GM18858 (cell line): ENCODE measurements at regions not wholly inside any gene's neighbourhood (a gene's known extent, or its start where the extent isn't known, plus 50 kb on each side); places are given as distances from the start of the nearest gene placed in this dataset.
"Not testable (repeated sequence)": the region's sequence is repeated elsewhere in the genome, so short reads cannot be mapped to it uniquely, and the experiment has no call there.

ENCODE experiments used
- ATAC-seq: cut with Tn5 transposase; IDR thresholded peaks from one replicate; pipeline ENCODE4 v1.9.1; 2021; ENCODE audit not compliant: unreplicated experiment

GRCh38 chr14:84965279-84965678, 564.7 kb upstream of the FLRT2 start:
- ATAC-seq = no peak

- ATAC-seq = no peak
Observed at GRCh38 chr14:84969501-84969900, 560.4 kb upstream of the FLRT2 start.

- ATAC-seq = no peak
Observed at GRCh38 chr14:84975241-84975902, 554.6 kb upstream of the FLRT2 start.

- no peak for ATAC-seq
Observed at GRCh38 chr14:84976805-84977204, 553.1 kb upstream of the FLRT2 start.

- ATAC-seq = no peak
Observed at GRCh38 chr14:84987042-84987441, 542.9 kb upstream of the FLRT2 start.

GRCh38 chr14:84988357-84988756, 541.6 kb upstream of the FLRT2 start:
- no peak for ATAC-seq

- ATAC-seq = no peak
Observed at GRCh38 chr14:84991021-84991420, 538.9 kb upstream of the FLRT2 start.

- ATAC-seq = no peak
Observed at GRCh38 chr14:84998216-84998615, 531.7 kb upstream of the FLRT2 start.

GRCh38 chr14:85002846-85003245, 527.1 kb upstream of the FLRT2 start:
- no peak for ATAC-seq

- no peak for ATAC-seq
Observed at GRCh38 chr14:85003805-85004204, 526.1 kb upstream of the FLRT2 start.

- no peak for ATAC-seq
Observed at GRCh38 chr14:85009506-85009905, 520.4 kb upstream of the FLRT2 start.

- no peak for ATAC-seq
Observed at GRCh38 chr14:85010186-85010585, 519.8 kb upstream of the FLRT2 start.

- no peak for ATAC-seq
Observed at GRCh38 chr14:85016496-85016895, 513.4 kb upstream of the FLRT2 start.

- ATAC-seq = not testable (repeated sequence)
Observed at GRCh38 chr14:85023866-85024265, 506.1 kb upstream of the FLRT2 start.

GRCh38 chr14:85024931-85025330, 505.0 kb upstream of the FLRT2 start:
- no peak for ATAC-seq

- no peak for ATAC-seq
Observed at GRCh38 chr14:85027681-85028370, 502.1 kb upstream of the FLRT2 start.

- ATAC-seq = no peak
Observed at GRCh38 chr14:85037411-85037810, 492.5 kb upstream of the FLRT2 start.

- ATAC-seq = no peak
Observed at GRCh38 chr14:85038526-85039352, 491.2 kb upstream of the FLRT2 start.

GRCh38 chr14:85039353-85039626, 490.7 kb upstream of the FLRT2 start:
- ATAC-seq = no peak

GRCh38 chr14:85040046-85040685, 489.8 kb upstream of the FLRT2 start:
- no peak for ATAC-seq

GRCh38 chr14:85041618-85042017, 488.3 kb upstream of the FLRT2 start:
- no peak for ATAC-seq

GRCh38 chr14:85042301-85042700, 487.6 kb upstream of the FLRT2 start:
- no peak for ATAC-seq
